Spleen (tissue), 7 donors: ENCODE measurements at regions not wholly inside any gene's neighbourhood (a gene's known extent, or its start where the extent isn't known, plus 50 kb on each side); places are given as distances from the start of the nearest gene placed in this dataset.

Source experiments
- POLR2A ChIP-seq, 3 donors: fragments of 450-650 bp; IDR thresholded peaks; one replicate each; pipeline ENCODE4 v1.5.1; 2017; ENCODE audit warnings: antibody characterized with exemption in 3 of 3, mild to moderate bottlenecking in 1 of 3
- POLR2AphosphoS5 ChIP-seq, 3 donors: sonication (generic); formaldehyde crosslinking; IDR thresholded peaks; one replicate each; pipeline ENCODE4 v1.5.1; 2017; ENCODE audit warnings: antibody characterized with exemption in 3 of 3
- TF ChIP-seq, protein P1 (sequence below), 11 experiments: fragments of 200-600 bp in 7 of 11; fragments of 450-650 bp in 4 of 11; sonication (generic) in 4 of 11; IDR thresholded peaks in 8 of 11; conservative IDR thresholded peaks in 3 of 11; 1 replicate in 7 of 11; 2 replicates in 4 of 11; pipeline versions ENCODE4 v1.4.0 to v1.8.0; 2016 to 2021; ENCODE audit warnings: antibody characterized with exemption in 11 of 11, inconsistent platforms in 4 of 11, mild to moderate bottlenecking in 1 of 11
- donor health status: DM: no; HTN: no; CAD: no; lungs with moderate emphysema.
- donor health status: DM: no; HTN: no; CAD: no.
- donor health status: DM: no; HTN: no; CAD: no.

DNA sequence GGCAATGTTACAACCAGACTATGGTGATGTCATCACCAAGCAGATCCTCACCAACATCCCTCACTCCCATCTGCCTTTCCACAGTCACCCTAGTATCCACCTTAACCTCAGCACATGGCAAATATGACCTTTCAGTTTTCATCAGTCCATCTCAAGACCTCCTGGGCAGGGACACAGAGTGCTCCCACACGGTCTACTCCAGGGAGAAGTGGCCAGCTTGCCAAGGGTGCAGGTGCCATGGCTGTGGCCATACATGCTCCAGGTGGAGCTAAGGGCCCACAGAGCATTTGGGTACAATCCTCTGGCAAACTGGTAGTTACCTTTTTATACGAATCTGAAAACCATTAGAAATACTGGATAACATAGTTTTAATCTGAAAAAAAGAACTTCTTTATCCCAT, 453.1 kb downstream of the ADCYAP1 start:
- TF ChIP-seq POLR2A (IDR thresholded peaks at IDR 0.05): no peak
- TF ChIP-seq, protein P1, sequence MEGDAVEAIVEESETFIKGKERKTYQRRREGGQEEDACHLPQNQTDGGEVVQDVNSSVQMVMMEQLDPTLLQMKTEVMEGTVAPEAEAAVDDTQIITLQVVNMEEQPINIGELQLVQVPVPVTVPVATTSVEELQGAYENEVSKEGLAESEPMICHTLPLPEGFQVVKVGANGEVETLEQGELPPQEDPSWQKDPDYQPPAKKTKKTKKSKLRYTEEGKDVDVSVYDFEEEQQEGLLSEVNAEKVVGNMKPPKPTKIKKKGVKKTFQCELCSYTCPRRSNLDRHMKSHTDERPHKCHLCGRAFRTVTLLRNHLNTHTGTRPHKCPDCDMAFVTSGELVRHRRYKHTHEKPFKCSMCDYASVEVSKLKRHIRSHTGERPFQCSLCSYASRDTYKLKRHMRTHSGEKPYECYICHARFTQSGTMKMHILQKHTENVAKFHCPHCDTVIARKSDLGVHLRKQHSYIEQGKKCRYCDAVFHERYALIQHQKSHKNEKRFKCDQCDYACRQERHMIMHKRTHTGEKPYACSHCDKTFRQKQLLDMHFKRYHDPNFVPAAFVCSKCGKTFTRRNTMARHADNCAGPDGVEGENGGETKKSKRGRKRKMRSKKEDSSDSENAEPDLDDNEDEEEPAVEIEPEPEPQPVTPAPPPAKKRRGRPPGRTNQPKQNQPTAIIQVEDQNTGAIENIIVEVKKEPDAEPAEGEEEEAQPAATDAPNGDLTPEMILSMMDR (IDR thresholded peaks at IDR 0.05 in 8 of 11, conservative IDR thresholded peaks at IDR 0.05 in 3 of 11): no peak
- TF ChIP-seq POLR2AphosphoS5 (IDR thresholded peaks at IDR 0.05): no peak
